Naive thymus-derived CD8-positive, alpha-beta T cell (primary cell): ENCODE measurements at regions not wholly inside any gene's neighbourhood (a gene's known extent, or its start where the extent isn't known, plus 50 kb on each side); places are given as distances from the start of the nearest gene placed in this dataset.
"Not testable (repeated sequence)": the region's sequence is repeated elsewhere in the genome, so short reads cannot be mapped to it uniquely, and the experiment has no call there.

Source experiments
- ATAC-seq, 2 donors: fragments of 150-1000 bp; cut with Tn5 transposase in 1 of 2; sonication (Bioruptor Pico), chemical (Tn5 transposase) in 1 of 2; 1 replicate in 1 of 2; 2 replicates in 1 of 2; pipeline ENCODE4 v1.10.0; 2021; ENCODE audit warnings: mild to moderate bottlenecking in 2 of 2, moderate library complexity in 2 of 2
- POLR2A ChIA-PET: fragments of 350-600 bp; sonication (Branson Sonifier 250); formaldehyde crosslinking; loops from one replicate; lab custom pipeline; 2021; ENCODE audit warnings: antibody characterized with exemption; lab: Charles Lee
- DNase-seq, 10 donors: peaks; one replicate each; pipeline versions ENCODE4 v3.0.0 to v3.0.0-alpha.2; 2020 to 2022
- H3K27ac Mint-ChIP-seq, 10 donors: one replicate each; pipeline ENCODE4 v1.8.0; 2020 to 2022; ENCODE audit warnings: mild to moderate bottlenecking in 10 of 10, mixed read lengths in 10 of 10, moderate library complexity in 4 of 10, inconsistent platforms in 1 of 10
- H3K27me3 Mint-ChIP-seq, 5 donors: one replicate each; pipeline ENCODE4 v1.8.0; 2021 to 2022; ENCODE audit warnings: mixed read lengths in 5 of 5
- H3K36me3 Mint-ChIP-seq, 3 donors: one replicate each; pipeline ENCODE4 v1.8.0; 2020 to 2022; ENCODE audit warnings: mixed read lengths in 3 of 3, mild to moderate bottlenecking in 2 of 3, inconsistent platforms in 1 of 3
- H3K4me1 Mint-ChIP-seq, 4 donors: one replicate each; pipeline ENCODE4 v1.8.0; 2021 to 2022; ENCODE audit warnings: mixed read lengths in 4 of 4
- H3K4me3 Mint-ChIP-seq, 10 donors: one replicate each; pipeline ENCODE4 v1.8.0; 2020 to 2022; ENCODE audit warnings: mild to moderate bottlenecking in 10 of 10, mixed read lengths in 10 of 10, moderate library complexity in 6 of 10, inconsistent platforms in 1 of 10
- H3K9me3 Mint-ChIP-seq, 9 donors: one replicate each; pipeline ENCODE4 v1.8.0; 2020 to 2022; ENCODE audit warnings: mixed read lengths in 9 of 9, mild to moderate bottlenecking in 3 of 9, inconsistent platforms in 1 of 9, moderate library complexity in 1 of 9

GRCh38 chr5:162603443-162604070, 536.0 kb downstream of the GABRG2 start:
- H3K27me3 Mint-ChIP-seq = no peaks in the 10 kb centered on the region
- no peak for DNase-seq

DNA sequence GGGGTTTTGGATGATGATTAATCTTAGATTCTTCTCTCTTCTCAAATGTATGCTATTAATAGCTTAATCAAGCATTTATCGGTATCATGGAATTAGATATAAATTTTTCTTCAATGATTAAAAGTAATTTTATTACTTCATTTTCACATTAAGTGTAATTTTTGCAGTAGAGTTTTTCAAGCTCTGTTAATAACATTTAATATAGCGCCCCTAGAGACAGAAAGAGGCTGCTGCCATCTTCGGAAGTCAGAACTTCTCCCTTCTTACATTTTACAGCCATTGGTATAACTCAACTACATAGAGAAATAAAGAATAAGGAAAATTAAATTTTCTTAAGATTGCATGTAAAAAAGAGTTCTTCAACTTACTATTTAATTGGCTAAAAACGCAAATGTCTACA, 540.3 kb downstream of the GABRG2 start:
- peaks cover 0 to 17% (median 4%) of the 10 kb centered on the region in 9 donors for H3K9me3 Mint-ChIP-seq
- no peaks in the 10 kb centered on the region for H3K27me3 Mint-ChIP-seq
- no peak overlapping the region for H3K27ac Mint-ChIP-seq
- no peak for DNase-seq
- H3K36me3 Mint-ChIP-seq = no peaks in the 10 kb centered on the region
- POLR2A ChIA-PET = no interaction called here
- ATAC-seq = no peak
- H3K4me1 Mint-ChIP-seq = no peaks in the 10 kb centered on the region
- H3K4me3 Mint-ChIP-seq = no peak overlapping the region

More at GRCh38 chr5:162603443-162604070, 536.0 kb downstream of the GABRG2 start:
- POLR2A ChIA-PET = no interaction called here
- peaks cover 0 to 27% (median 6%) of the 10 kb centered on the region in 9 donors for H3K9me3 Mint-ChIP-seq
- no peaks in the 10 kb centered on the region for H3K4me1 Mint-ChIP-seq
- H3K4me3 Mint-ChIP-seq = no peak overlapping the region
- ATAC-seq = no peak
- no peak overlapping the region for H3K27ac Mint-ChIP-seq
- H3K36me3 Mint-ChIP-seq = peaks cover 0 to 5% (median 0%) of the 10 kb centered on the region in 3 donors

- H3K4me1 Mint-ChIP-seq, H3K4me3 Mint-ChIP-seq, POLR2A ChIA-PET, ATAC-seq, H3K27me3 Mint-ChIP-seq, DNase-seq, H3K27ac Mint-ChIP-seq, H3K36me3 Mint-ChIP-seq: not testable (repeated sequence)
- peaks cover 2 to 22% (median 7%) of the 10 kb centered on the region in 9 donors for H3K9me3 Mint-ChIP-seq
Observed at GRCh38 chr5:162621726-162622263, 554.2 kb downstream of the GABRG2 start.

DNA sequence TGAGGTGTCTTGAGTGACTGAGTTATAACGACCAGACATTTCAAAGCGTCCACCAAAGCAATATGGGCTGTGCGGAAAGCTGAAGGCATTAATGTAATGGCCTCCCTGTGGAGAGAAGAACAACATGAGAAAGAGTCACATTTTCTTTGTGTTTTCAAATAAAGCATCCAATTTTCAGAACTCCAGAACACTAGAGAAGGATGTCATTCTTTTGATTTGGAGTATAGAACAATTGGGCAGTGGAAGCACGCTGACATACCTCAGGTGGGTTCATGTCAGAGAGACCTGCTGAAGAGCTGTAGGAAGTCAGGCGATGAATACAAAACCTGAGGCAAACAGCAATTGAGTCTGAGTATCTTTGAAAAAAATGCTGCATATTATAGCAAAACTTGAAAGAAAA, 556.5 kb downstream of the GABRG2 start:
- Mint-ChIP-seq H3K4me1 (no peaks in the 10 kb centered on the region), H3K9me3 (peaks cover 2 to 44% (median 20%) of the 10 kb centered on the region in 9 donors), H3K27me3 (no peaks in the 10 kb centered on the region), H3K4me3 (no peak overlapping the region), H3K27ac (no peak overlapping the region), H3K36me3 (peaks cover 0 to 9% (median 0%) of the 10 kb centered on the region in 3 donors)
- POLR2A ChIA-PET = no interaction called here
- ATAC-seq (no peak), DNase-seq (no peak)

DNA sequence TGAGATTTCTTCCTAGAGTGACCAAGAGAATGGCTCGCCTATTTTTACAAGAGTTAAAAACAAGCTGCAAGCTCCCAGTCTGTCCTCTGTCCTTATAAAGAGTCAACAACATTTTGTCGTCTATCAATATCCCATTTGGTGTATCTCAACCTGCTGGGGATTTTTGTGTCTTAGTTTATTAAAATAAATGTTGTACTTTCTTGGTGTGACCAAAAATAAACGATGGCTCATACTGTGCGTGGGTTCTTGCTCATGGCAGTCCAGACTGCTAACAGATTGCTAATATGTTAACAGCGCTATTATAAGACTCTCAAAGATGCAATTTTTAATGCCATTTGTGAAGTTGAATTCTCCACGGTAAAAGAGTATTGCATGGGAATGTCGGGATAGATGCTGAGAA, 569.9 kb downstream of the GABRG2 start:
- no peak for ATAC-seq
- no peaks in the 10 kb centered on the region for H3K27me3 Mint-ChIP-seq
- H3K4me3 Mint-ChIP-seq = no peak overlapping the region
- POLR2A ChIA-PET = no interaction called here
- peaks cover 11 to 54% (median 27%) of the 10 kb centered on the region in 9 donors for H3K9me3 Mint-ChIP-seq
- no peak for DNase-seq
- no peak overlapping the region for H3K27ac Mint-ChIP-seq
- H3K36me3 Mint-ChIP-seq = peaks cover 0 to 23% (median 0%) of the 10 kb centered on the region in 3 donors
- H3K4me1 Mint-ChIP-seq = no peaks in the 10 kb centered on the region

DNA sequence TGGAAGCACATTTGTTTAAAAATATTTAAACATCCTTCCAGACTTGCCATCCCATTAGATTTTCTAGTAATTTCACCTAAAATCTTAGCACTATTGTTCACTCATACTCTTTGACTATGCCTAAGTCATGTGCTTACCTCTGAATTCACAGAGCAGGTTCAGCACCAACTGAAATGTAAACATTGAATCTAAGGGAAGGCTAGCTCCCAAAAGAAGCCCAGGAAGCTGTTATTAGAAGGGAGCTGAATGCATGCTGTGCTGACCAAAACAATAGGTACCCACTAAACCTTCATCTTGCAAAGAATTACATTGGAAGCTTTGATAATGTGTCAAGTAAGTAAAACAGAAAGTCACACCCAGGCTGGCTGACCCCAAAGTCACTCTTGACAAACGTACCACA, 571.3 kb downstream of the GABRG2 start:
- no peak overlapping the region for H3K27ac Mint-ChIP-seq
- ATAC-seq = no peak
- H3K4me3 Mint-ChIP-seq = no peak overlapping the region
- H3K4me1 Mint-ChIP-seq = no peaks in the 10 kb centered on the region
- peaks cover 0 to 12% (median 0%) of the 10 kb centered on the region in 3 donors for H3K36me3 Mint-ChIP-seq
- H3K27me3 Mint-ChIP-seq = no peaks in the 10 kb centered on the region
- POLR2A ChIA-PET = no interaction called here
- peaks cover 13 to 40% (median 19%) of the 10 kb centered on the region in 9 donors for H3K9me3 Mint-ChIP-seq
- DNase-seq = no peak

GRCh38 chr5:162641142-162641813, 573.7 kb downstream of the GABRG2 start:
- Mint-ChIP-seq H3K36me3 (no peaks in the 10 kb centered on the region), H3K4me1 (no peaks in the 10 kb centered on the region), H3K9me3 (peaks cover 0 to 25% (median 9%) of the 10 kb centered on the region in 9 donors), H3K27ac (no peak overlapping the region), H3K4me3 (no peak overlapping the region), H3K27me3 (no peaks in the 10 kb centered on the region)
- DNase-seq (no peak), ATAC-seq (no peak)
- POLR2A ChIA-PET = no interaction called here

GRCh38 chr5:162654661-162655405, 587.3 kb downstream of the GABRG2 start:
- DNase-seq (no peak), ATAC-seq (no peak)
- Mint-ChIP-seq H3K9me3 (peaks cover 8 to 30% (median 12%) of the 10 kb centered on the region in 9 donors), H3K27me3 (no peaks in the 10 kb centered on the region), H3K36me3 (peaks cover 0 to 9% (median 0%) of the 10 kb centered on the region in 3 donors), H3K4me3 (no peak overlapping the region), H3K4me1 (no peaks in the 10 kb centered on the region), H3K27ac (no peak overlapping the region)
- POLR2A ChIA-PET = no interaction called here

- Mint-ChIP-seq H3K36me3 (peaks cover 0 to 5% (median 0%) of the 10 kb centered on the region in 3 donors), H3K27ac (no peak overlapping the region), H3K27me3 (no peaks in the 10 kb centered on the region), H3K4me1 (no peaks in the 10 kb centered on the region), H3K9me3 (peaks cover 0 to 18% (median 7%) of the 10 kb centered on the region in 9 donors), H3K4me3 (no peak overlapping the region)
- ATAC-seq = no peak
- DNase-seq = no peak
- POLR2A ChIA-PET = no interaction called here
Observed at GRCh38 chr5:162657076-162657475, 589.5 kb downstream of the GABRG2 start.

GRCh38 chr5:162664846-162665245, 597.3 kb downstream of the GABRG2 start:
- DNase-seq = no peak
- H3K27ac Mint-ChIP-seq = no peak overlapping the region
- peaks cover 0 to 14% (median 6%) of the 10 kb centered on the region in 9 donors for H3K9me3 Mint-ChIP-seq
- no peaks in the 10 kb centered on the region for H3K4me1 Mint-ChIP-seq
- no peak for ATAC-seq
- H3K4me3 Mint-ChIP-seq = no peak overlapping the region
- no peaks in the 10 kb centered on the region for H3K36me3 Mint-ChIP-seq
- no peaks in the 10 kb centered on the region for H3K27me3 Mint-ChIP-seq
- POLR2A ChIA-PET = no interaction called here

DNA sequence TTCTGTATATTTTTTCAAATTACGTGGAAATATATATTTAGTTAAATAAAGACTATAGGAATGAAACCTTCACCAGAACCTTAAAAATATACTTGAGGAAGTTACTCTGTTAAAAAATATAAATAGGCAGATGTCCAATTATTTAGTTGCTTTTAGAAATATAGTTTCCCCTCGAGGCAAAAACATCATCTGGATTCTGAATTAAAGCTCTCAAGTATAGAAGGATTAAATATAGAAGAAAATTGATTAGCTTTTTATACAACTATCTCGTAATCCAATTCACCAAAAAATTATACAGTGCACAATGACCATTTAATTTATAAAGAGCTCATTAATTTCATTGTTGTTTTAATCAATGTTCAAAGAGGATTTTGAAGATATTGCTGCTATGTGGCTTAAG, 601.4 kb downstream of the GABRG2 start:
- no peaks in the 10 kb centered on the region for H3K36me3 Mint-ChIP-seq
- no peaks in the 10 kb centered on the region for H3K27me3 Mint-ChIP-seq
- POLR2A ChIA-PET = no interaction called here
- H3K4me3 Mint-ChIP-seq = no peak overlapping the region
- peaks cover 0 to 10% (median under 1%) of the 10 kb centered on the region in 9 donors for H3K9me3 Mint-ChIP-seq
- H3K27ac Mint-ChIP-seq = no peak overlapping the region
- H3K4me1 Mint-ChIP-seq = no peaks in the 10 kb centered on the region
- no peak for ATAC-seq
- DNase-seq = no peak

DNA sequence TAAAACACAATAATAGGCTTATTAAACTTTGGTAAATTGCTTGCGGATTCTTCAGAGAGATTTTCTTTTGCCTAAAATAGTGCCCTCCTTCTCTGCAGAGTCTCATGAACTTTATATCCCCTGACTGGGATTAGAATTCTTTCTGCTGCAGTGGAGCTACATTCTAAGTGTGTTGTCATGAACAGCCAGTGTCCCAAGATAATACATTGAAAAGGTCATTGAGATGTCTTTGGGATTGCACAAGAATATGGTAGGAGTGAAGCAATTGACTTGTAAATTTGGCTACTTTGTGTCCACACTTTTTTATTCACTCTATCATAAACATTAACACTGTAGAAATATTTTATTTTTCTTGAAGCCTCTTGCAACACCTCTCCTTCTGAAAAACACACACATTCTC, 604.5 kb downstream of the GABRG2 start:
- Mint-ChIP-seq H3K27ac (no peak overlapping the region), H3K36me3 (no peaks in the 10 kb centered on the region), H3K27me3 (no peaks in the 10 kb centered on the region), H3K4me3 (no peak overlapping the region), H3K9me3 (peaks cover 0 to 20% (median 6%) of the 10 kb centered on the region in 9 donors), H3K4me1 (no peaks in the 10 kb centered on the region)
- POLR2A ChIA-PET = no interaction called here
- ATAC-seq (no peak), DNase-seq (no peak)

DNA sequence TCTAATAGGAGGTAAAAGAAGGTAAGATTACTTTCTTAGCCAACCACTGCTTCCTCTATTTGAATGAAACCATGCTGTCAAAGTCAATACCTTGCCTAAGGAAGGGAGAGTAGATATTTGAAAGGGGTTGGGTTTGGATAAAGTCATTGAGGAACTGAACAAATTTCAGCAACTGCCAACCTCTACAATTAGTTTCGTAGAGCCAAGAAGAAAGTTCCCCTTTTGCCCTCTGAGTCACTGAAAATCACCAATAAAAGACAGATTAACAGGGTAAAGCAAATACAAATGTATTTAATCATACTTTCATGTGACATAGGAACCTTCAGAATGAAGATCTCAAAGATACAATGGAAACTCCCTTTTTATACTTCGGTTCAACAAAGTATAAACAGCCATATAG, 615.7 kb downstream of the GABRG2 start:
- Mint-ChIP-seq H3K4me3 (no peak overlapping the region), H3K27me3 (no peaks in the 10 kb centered on the region), H3K9me3 (peaks cover 0 to 44% (median 12%) of the 10 kb centered on the region in 9 donors), H3K4me1 (no peaks in the 10 kb centered on the region), H3K36me3 (no peaks in the 10 kb centered on the region), H3K27ac (no peak overlapping the region)
- ATAC-seq (no peak), DNase-seq (no peak)
- POLR2A ChIA-PET = no interaction called here
